NCI-H2081 treated with DMSO at 0.1 percent for 48 hours (cell line): ENCODE measurements at regions not wholly inside any gene's neighbourhood (a gene's known extent, or its start where the extent isn't known, plus 50 kb on each side); places are given as distances from the start of the nearest gene placed in this dataset.

Experiments used
- DNase-seq: peaks from one replicate; lab custom pipeline; 2025; lab: John Stamatoyannopoulos, UW

- no peak for DNase-seq
Measured at GRCh38 chr20:16115911-16116552, 457.2 kb downstream of the KIF16B start.

- no peak for DNase-seq
Measured at GRCh38 chr20:16113736-16114135, 459.5 kb downstream of the KIF16B start.

GRCh38 chr20:16111852-16112412 lies 461.3 kb downstream of the KIF16B start:
- no peak for DNase-seq

- no peak for DNase-seq
Measured at GRCh38 chr20:16111172-16111832, 461.9 kb downstream of the KIF16B start.

GRCh38 chr20:16107172-16107870 lies 465.9 kb downstream of the KIF16B start:
- DNase-seq, result no peak

GRCh38 chr20:16106191-16106849 lies 466.9 kb downstream of the KIF16B start:
- DNase-seq, result no peak

- no peak for DNase-seq
Measured at GRCh38 chr20:16104783-16105182, 468.5 kb downstream of the KIF16B start.
